HEK293 (cell line): ENCODE measurements at regions not wholly inside any gene's neighbourhood (a gene's known extent, or its start where the extent isn't known, plus 50 kb on each side); places are given as distances from the start of the nearest gene placed in this dataset.

Source experiments
- ZNF274 ChIP-seq, 2 experiments: fragments of 200-500 bp in 1 of 2; fragments of 450-650 bp in 1 of 2; sonication (Bioruptor generic) in 1 of 2; formaldehyde crosslinking in 1 of 2; IDR thresholded peaks; 2 replicates each; pipeline versions ENCODE4 v1.5.1 to v1.6.1; 2014 to 2016; ENCODE audit warnings: borderline replicate concordance in 1 of 2, inconsistent platforms in 1 of 2, low read length in 1 of 2, missing biosample characterization in 1 of 2, missing genetic modification characterization in 1 of 2
- TF ChIP-seq, protein P1 (sequence below): fragments of 450-650 bp; formaldehyde crosslinking; IDR thresholded peaks from 2 replicates; pipeline ENCODE4 v1.5.1; 2016; ENCODE audit warnings: missing biosample characterization, missing genetic modification characterization

DNA sequence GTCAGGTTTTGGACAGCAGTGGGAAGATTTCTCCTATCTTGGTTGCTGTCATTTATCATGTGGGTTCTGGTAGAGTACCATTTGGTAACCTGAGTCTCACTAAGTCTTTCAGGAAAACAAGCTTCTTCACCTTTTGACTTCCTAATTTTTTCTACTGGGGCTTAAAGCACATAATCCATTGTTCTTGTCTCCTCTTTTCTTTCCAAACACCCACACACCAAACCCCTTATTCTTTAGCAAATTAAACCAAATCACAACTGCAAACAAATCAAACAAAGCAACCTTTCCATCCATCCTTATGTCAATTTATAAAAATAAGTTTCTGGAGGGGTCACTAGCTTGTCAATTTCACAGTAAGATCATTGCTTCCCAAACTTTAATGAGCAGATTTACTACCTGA lies 84.1 kb downstream of the ATP23 start:
- TF ChIP-seq, protein P1, sequence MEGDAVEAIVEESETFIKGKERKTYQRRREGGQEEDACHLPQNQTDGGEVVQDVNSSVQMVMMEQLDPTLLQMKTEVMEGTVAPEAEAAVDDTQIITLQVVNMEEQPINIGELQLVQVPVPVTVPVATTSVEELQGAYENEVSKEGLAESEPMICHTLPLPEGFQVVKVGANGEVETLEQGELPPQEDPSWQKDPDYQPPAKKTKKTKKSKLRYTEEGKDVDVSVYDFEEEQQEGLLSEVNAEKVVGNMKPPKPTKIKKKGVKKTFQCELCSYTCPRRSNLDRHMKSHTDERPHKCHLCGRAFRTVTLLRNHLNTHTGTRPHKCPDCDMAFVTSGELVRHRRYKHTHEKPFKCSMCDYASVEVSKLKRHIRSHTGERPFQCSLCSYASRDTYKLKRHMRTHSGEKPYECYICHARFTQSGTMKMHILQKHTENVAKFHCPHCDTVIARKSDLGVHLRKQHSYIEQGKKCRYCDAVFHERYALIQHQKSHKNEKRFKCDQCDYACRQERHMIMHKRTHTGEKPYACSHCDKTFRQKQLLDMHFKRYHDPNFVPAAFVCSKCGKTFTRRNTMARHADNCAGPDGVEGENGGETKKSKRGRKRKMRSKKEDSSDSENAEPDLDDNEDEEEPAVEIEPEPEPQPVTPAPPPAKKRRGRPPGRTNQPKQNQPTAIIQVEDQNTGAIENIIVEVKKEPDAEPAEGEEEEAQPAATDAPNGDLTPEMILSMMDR, result no peak
- no peak for TF ChIP-seq ZNF274 (IDR thresholded peaks at IDR 0.05; ENCODE audit: low read length)
- TF ChIP-seq ZNF274 (tag by site-specific recombination; IDR thresholded peaks at IDR 0.05; ENCODE audit: borderline replicate concordance), result no peak
